ENCODE measurements at regions not wholly inside any gene's neighbourhood (a gene's known extent, or its start where the extent isn't known, plus 50 kb on each side); places are given as distances from the start of the nearest gene placed in this dataset.

DNA sequence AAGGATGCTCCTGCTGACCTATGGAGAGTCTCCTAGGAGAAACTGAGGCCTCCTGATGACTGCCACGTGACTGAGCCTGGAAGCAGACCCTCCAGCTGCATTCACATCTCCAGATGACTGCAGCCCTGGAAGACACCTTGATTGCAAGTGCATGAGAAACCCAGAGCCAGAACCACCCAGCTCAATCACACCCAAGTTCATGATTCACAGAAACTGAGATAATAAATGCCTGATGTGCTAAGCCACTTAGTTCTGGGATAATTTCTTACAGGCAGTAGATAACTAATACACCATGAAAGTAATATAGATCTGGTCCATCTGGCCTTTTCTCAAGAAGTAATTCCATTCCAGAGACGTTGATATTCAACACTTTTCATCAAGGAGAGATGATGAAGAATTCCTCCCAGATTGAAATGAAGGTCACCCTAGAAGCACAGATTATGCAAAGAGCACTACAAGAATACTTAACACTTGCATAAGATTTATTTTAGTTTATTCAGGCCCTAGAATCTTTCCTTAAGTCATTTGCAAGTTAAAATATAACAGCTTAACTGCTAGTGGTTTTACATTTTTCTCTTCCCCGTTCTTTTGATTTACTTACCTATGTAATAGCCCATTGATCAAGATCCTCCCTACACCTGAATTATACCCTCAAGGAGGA lies 208.2 kb upstream of the INHBA start:
- DNase-seq = no peak

DNA sequence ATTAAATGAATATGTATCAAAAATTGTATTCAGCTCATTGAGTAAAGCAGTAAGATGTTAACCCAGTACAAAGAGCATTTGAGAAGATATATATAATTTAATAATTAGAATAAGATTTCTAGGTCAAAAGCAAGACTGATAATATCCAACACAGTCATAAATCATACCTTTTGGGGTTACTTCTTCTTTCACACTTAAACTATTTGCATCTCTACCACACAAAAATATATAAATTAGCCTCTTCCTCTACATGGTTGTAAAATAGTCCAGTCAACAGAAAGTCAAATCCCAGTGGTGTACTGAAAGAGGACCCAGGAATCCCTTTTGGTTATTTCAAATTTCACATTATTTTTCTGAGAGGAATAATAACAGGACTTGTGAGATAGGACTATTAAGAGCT lies 204.6 kb upstream of the INHBA start:
- no peak for DNase-seq

DNA sequence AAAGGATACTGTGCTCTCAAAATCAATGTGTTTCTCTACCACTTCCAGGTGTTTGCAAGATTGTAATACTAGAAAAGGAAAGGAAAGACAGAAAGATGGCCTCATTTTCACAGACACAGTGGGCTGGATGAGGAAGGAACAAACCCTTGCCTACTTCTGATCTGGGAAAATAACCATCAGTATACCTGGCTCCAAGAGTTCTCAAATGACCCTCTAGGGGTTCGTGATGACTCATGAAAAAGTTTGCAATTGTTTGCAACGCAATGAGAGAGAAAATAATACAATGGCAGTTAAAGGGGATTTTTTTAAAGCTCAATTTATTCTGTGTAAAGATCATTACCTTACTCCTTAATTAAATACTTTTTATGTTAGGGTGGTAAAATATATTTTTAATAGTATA lies 197.6 kb upstream of the INHBA start:
- DNase-seq = no peak

GRCh38 chr7:41899823-41900433 lies 197.0 kb upstream of the INHBA start:
- DNase-seq = no peak

DNA sequence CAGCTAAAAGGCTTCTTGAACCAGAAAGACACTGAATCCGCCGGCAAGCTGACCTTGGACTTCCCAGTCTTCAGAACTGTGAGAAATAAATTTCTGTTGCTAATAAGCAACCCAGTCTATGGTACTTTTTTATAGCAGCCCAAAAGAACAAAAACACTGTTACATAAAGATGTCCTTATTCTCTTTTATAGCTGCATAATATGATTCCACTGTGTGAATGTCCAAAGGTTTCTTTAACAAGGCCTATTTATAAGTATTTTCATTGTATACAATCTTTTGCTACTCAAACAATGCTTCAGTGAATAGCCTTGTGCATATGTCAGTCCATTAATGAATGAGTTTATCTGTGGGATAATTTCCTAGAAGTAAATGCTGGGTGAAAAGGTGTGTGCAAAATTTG lies 190.8 kb upstream of the INHBA start:
- no peak for DNase-seq

GRCh38 chr7:41892356-41893100 lies 189.6 kb upstream of the INHBA start:
- no peak for DNase-seq

GRCh38 chr7:41891950-41892349 lies 189.1 kb upstream of the INHBA start:
- no peak for DNase-seq

- DNase-seq = no peak
Observed at GRCh38 chr7:41890631-41891274, 187.9 kb upstream of the INHBA start.

DNA sequence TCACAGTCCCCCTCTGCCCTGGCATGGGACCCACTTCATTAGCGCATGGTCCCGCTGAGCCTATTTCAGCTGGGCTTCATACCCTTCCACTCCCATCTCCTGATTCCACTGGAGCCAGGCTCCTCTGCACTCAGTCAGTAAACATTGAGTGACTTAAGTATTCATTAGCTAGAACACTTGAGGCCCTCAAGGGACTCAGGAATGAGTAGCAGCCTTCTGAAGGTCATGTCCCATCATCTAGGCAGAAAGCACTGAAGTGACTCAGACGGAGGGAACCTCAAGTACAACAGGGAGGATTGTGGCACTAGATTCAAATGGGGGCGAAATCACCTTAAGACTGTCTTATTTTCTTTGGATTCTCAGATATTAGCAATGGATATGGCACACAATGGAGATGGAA lies 186.6 kb upstream of the INHBA start:
- DNase-seq = no peak

DNA sequence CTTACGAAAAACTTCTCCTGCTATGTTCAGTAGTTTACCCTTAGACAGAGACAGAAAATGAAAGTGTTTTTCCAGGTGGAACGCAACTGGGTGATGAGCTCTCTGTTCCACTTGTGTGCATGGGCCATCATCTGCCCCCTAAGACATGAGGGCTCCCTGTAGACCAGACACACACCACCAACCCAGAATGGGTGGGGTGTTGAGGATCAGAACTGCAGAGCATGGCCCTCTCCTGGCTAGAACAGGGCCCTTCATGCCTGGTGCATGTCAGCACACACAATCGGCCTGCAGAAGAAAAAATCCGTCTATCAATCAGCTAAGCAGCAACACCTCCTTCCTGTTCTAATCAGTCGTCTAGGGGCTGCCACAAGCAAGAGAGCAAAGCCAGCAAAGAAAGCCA lies 186.2 kb upstream of the INHBA start:
- DNase-seq = no peak

DNA sequence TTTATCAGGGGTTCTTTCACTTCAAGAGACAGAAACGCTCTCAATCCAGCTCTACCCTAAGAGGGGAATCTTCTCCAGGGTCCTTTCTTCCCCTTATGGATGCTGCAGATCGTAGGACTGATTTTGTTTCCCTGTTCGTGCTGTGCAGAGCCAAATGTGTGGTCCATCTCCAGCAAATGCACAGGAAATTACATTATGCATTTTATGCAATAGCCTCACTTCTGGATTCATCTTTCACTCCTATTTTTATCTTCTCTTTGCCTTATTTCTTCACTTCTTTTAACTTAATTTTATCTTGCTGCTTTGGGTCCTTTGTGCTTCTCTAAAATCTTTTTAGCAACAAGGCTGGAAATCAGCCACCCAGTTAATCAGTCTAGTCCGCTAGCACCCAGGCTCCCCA lies 184.5 kb upstream of the INHBA start:
- DNase-seq = no peak

DNA sequence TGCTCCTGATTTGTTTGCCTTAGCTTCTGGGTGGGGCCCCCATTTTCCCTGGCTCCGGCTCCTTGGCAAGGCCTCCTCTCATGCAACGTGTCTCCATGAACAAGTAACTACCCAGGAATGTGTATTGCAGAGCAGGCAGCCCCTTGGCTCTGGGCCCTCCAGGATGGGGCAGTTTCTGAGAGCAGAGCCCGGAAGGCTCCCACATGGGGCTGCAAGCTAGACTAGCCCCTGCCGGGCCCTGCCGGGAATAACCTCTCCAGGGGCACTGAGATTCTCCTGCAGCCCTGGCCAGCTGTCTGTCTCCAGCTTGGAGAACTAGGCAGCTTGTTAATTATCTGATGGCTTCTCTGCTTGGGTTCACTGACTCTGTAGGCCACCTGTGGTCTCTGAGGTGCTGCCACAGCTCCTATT lies 184.0 kb upstream of the INHBA start:
- DNase-seq = no peak

DNA sequence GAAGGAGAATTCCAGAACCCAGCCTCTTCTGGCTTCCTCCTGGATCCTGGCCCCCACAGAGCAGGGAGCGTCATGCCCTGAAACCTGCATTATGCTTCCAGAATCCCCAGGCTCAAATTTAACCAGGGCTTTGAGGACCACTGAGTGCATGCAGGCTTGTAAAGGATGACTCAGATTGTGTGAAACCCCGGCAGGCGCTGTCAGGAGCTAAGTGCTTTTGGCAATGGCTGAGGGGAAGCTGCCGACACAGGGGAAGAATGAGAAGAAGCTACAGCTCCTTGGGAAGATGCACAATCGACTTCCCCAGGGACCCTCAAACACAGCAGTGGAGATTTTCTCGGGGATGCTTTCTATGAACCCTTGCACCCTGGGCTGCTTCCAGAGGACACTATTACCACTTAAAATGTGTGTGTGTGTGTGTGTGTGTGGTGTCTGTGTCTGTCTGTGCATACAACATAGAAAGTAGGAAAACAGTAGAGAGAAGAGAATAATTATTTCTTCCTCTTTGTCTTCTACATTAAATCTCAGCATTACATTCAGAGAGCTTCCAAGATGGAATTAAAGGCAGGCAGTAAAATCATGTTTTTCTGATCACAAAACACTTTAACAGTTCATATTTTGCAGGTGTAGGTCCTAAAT lies 183.5 kb upstream of the INHBA start:
- no peak for DNase-seq

DNA sequence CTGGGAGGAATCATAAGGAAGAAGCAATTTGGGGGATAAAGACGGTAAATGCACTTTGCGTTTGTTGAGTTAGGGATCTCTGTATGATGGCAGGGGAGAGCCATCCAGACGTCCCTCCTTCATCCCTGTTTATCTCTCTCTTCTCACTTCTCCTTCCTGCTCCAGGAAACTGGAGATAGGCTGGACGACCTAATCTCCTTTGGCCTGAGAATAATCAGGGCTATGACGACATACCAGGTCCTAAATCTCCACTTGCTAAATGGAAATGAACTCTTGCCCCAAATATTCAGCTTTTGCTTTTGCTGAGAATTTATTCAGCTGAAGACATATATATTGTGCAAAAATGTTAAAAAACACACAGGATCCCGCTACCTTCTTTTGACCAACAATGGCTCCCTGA lies 182.9 kb upstream of the INHBA start:
- DNase-seq = no peak

DNA sequence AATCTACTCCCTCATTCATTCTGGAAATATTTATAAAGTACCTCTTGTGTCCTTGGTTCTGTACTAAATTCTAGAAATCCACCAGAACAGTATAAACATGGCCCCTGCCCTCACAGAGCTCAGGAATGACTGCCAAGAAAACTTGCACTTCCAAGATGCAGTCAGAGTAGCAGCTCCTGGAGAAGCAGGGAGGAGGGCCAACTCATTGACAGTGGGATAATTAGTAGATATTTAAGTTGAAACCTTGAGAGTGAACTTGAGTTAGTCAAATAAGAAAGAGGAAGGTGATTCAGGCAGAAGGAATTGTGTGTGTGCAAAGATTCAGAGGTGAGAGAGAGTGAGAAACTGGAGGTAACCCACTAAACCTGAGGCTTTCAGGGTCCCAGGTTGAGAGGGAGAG lies 182.2 kb upstream of the INHBA start:
- no peak for DNase-seq

DNA sequence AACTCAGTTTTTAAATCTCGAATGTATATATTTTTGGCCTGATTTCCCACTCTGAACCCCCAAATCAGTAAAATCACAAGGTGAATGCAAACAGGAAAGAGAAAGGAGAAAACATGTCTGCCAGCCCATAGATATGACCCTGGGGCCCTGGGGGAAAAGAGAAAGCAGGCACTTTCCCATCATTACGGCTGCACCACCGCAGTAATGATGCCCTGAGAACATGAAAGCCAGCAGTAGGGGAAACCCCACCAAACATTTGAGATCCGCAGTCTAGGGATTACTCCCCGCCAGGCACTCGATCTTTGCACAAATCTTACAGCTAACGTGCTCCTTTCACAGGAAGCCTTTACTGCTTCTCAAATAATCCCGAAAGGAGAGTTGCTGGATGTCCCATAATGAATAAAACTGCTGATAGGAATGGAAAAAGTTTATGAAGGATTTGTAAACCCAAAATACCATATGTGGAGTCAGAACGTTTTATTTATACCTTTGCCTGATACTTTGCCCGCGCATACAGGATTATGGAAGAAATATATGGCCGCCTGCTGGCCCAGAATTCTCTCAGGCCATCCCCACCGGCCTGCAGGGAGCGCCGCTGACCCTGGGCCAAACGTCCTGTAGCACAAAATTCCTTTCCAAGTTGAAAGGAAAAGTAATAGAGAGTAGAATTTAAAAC lies 180.0 kb upstream of the INHBA start:
- no peak for DNase-seq

- no peak for DNase-seq
Observed at GRCh38 chr7:41882256-41882655, 179.4 kb upstream of the INHBA start.

DNA sequence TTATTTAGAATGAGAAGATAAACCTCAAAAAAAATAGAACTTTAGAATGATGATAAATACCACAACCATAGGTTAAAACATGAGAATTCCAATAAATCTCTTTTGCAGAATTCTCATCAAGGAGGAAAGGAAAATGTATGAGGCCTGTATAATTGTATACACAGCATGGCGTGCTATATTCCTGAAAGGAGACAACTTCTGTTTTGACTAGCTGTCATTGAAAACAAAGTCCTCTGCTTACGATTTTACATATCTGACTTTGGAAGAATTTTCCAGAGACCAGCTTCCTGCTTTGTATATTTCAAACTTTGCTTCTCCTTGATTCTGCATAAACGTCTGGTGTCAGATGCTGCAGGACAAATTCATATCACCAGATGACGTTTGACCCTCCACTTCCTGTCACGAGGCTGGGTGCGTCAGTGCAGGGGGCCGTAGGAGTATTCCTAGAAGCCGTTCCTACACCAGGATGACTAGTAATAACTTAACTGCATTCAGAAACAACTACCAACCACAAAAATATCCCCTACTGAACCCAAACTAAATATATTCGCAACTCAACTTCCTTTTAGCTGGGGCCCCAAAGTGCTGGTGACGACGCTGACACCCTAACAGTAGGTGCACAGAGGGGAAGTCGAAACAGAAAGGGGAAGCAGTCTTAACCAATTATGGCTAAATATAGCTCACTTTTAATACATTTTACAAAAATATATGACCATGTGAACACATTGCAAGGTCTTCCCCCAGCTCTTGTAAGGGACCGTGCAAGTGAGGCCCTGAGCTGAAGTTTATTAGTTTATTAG lies 178.6 kb upstream of the INHBA start:
- DNase-seq = peak; percentile 86

- DNase-seq = no peak
Observed at GRCh38 chr7:41880107-41880506, 177.2 kb upstream of the INHBA start.

DNA sequence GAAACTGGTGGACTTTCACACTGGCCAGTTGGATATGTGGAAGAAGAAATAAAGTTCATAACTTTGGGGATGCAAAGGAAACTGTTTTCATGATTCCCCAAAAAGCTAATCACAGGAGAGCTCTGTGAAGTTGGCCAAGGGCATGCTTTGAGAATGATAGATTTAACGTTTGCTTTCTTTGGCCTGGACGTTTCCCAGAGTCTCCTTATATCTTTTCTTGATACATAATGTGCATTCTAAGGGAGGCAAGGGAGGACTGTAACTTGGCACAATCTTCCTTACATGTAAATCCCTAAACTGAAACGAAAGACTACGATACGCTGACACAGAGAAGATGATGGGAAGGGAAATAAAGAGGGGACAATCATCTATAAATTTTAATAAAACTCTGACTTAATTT lies 176.5 kb upstream of the INHBA start:
- no peak for DNase-seq

GRCh38 chr7:41878309-41879295 lies 175.7 kb upstream of the INHBA start:
- DNase-seq = no peak
